GM12878 (cell line): ENCODE measurements at regions not wholly inside any gene's neighbourhood (a gene's known extent, or its start where the extent isn't known, plus 50 kb on each side); places are given as distances from the start of the nearest gene placed in this dataset.

Experiments
- ATAC-seq: fragments of 200-7000 bp; cut with Tn5 transposase; 3 replicates; pipeline ENCODE4 v1.9.1; 2020; ENCODE audit warnings: mild to moderate bottlenecking, moderate library complexity
- BruUV-seq: library from RNA; stranded (reverse); fragments of 400-500 nt; replicated peaks from 2 replicates; lab custom pipeline; 2021; lab: Mats Ljungman, UMichigan
- CTCF ChIA-PET: fragments of 300-600 bp; sonication (Branson Sonifier 250); formaldehyde crosslinking; extraction: SDS; loops from one replicate; lab custom pipeline; 2021; ENCODE audit warnings: inconsistent platforms; lab: Yijun Ruan, JAX
- POLR2A ChIA-PET: fragments of 350-600 bp; formaldehyde crosslinking; extraction: SDS; loops from one replicate; lab custom pipeline; 2021; ENCODE audit warnings: inconsistent platforms; lab: Charles Lee
- RAD21 ChIA-PET: fragments of 300-600 bp; sonication (Branson Sonifier 250); formaldehyde crosslinking; loops from one replicate; lab custom pipeline; 2023; ENCODE audit warnings: antibody characterized with exemption; ENCODE audit not compliant: unreplicated experiment; lab: Charles Lee
- SMC1A ChIA-PET: fragments of 300-600 bp; sonication (Branson Sonifier 250); formaldehyde crosslinking; loops from one replicate; lab custom pipeline; 2023; ENCODE audit not compliant: unreplicated experiment, uncharacterized antibody; lab: Charles Lee
- DNase-seq: peaks from one replicate; pipeline ENCODE4 v3.0.0-alpha.2; 2011; ENCODE audit warnings: low read depth, low spot score
- FAIRE-seq: peaks from 3 replicates; lab custom pipeline; 2011; peaks lifted over from hg19 to GRCh38; lab: Jason Lieb, UNC
- H2AFZ ChIP-seq: 2 replicates; pipeline ENCODE4 v1.6.0; 2011; ENCODE audit warnings: low read depth, low read length, control low read depth; ENCODE audit not compliant: control insufficient read depth
- H3K27ac ChIP-seq: 2 replicates; pipeline ENCODE4 v1.5.1; 2011; ENCODE audit warnings: control low read depth; ENCODE audit not compliant: control insufficient read depth, insufficient read depth
- H3K27me3 ChIP-seq, 2 experiments: replicated peaks in 1 of 2; 2 replicates each; pipeline versions ENCODE4 v1.6.0 to v1.6.1; 2011; ENCODE audit warnings: low read length in 1 of 2; ENCODE audit not compliant: control insufficient read depth in 2 of 2, insufficient read depth in 2 of 2
- H3K36me3 ChIP-seq, 2 experiments: 2 replicates each; pipeline ENCODE4 v1.5.1; 2011; ENCODE audit warnings: low read length in 1 of 2; ENCODE audit not compliant: control insufficient read depth in 2 of 2, insufficient read depth in 2 of 2
- H3K4me1 ChIP-seq: 2 replicates; pipeline ENCODE4 v1.6.1; 2011; ENCODE audit warnings: mild to moderate bottlenecking, low read length, moderate library complexity, mixed read lengths; ENCODE audit not compliant: control insufficient read depth, insufficient read depth
- H3K4me2 ChIP-seq: 2 replicates; pipeline ENCODE4 v1.6.0; 2011; ENCODE audit warnings: control low read depth; ENCODE audit not compliant: control insufficient read depth, insufficient read depth
- H3K4me3 ChIP-seq: fragments of 200-600 bp; sonication (generic); 2 replicates; pipeline ENCODE4 v1.5.1; 2016
- H3K79me2 ChIP-seq: 2 replicates; pipeline ENCODE4 v1.6.0; 2011; ENCODE audit warnings: low read length; ENCODE audit not compliant: control insufficient read depth, insufficient read depth
- H3K9ac ChIP-seq: 2 replicates; pipeline ENCODE4 v1.8.0; 2011; ENCODE audit warnings: low read length, control low read depth, mixed read lengths; ENCODE audit not compliant: control insufficient read depth, insufficient read depth
- H3K9me3 ChIP-seq: replicated peaks from 3 replicates; pipeline ENCODE4 v1.5.1; 2011; ENCODE audit warnings: mild to moderate bottlenecking, low read length; ENCODE audit not compliant: control insufficient read depth, insufficient read depth
- H4K20me1 ChIP-seq: 2 replicates; pipeline ENCODE4 v1.6.0; 2011; ENCODE audit not compliant: control insufficient read depth, insufficient read depth
- CBX3 ChIP-seq: fragments of 200-600 bp; sonication (generic); IDR thresholded peaks from 2 replicates; pipeline ENCODE4 v1.6.1; 2016; ENCODE audit warnings: low read depth, borderline replicate concordance
- CREM ChIP-seq: IDR thresholded peaks from 2 replicates; pipeline ENCODE4 v1.6.1; 2014; ENCODE audit warnings: antibody characterized with exemption, low read depth
- CTCF ChIP-seq, 3 experiments: IDR thresholded peaks in 2 of 3; conservative IDR thresholded peaks in 1 of 3; 2 replicates each; pipeline ENCODE4 v1.5.1; 2011; ENCODE audit warnings: low read depth in 3 of 3, low read length in 3 of 3, mild to moderate bottlenecking in 3 of 3, control low read depth in 2 of 3, moderate library complexity in 2 of 3, inconsistent platforms in 1 of 3, mixed read lengths in 1 of 3; ENCODE audit not compliant: control insufficient read depth in 2 of 3, insufficient read depth in 1 of 3; ENCODE audit errors: extremely low read depth in 1 of 3
- EED ChIP-seq: sonication (generic); IDR thresholded peaks from 2 replicates; pipeline ENCODE4 v1.6.1; 2016; ENCODE audit warnings: antibody characterized with exemption, low read depth
- EP300 ChIP-seq, 2 experiments: fragments of 150-350 bp in 1 of 2; IDR thresholded peaks; 2 replicates each; pipeline ENCODE4 v1.6.1; 2011 to 2012; ENCODE audit warnings: low read depth in 2 of 2, low read length in 2 of 2, borderline replicate concordance in 1 of 2, improper control_type of control experiment in 1 of 2, inconsistent platforms in 1 of 2; ENCODE audit not compliant: control insufficient read depth in 1 of 2
- IRF3 ChIP-seq: fragments of 450-650 bp; IDR thresholded peaks from 2 replicates; pipeline ENCODE4 v1.6.1; 2014; ENCODE audit warnings: mild to moderate bottlenecking
- JUND ChIP-seq: IDR thresholded peaks from 2 replicates; pipeline ENCODE4 v1.6.1; 2012; ENCODE audit warnings: low read depth, mild to moderate bottlenecking, low read length, improper control_type of control experiment, moderate library complexity
- MEF2B ChIP-seq: fragments of 450-650 bp; IDR thresholded peaks from 2 replicates; pipeline ENCODE4 v1.6.1; 2018; ENCODE audit warnings: mild to moderate bottlenecking, moderate library complexity; ENCODE audit not compliant: partially characterized antibody, poor library complexity, severe bottlenecking
- MYB ChIP-seq: fragments of 150-350 bp; IDR thresholded peaks from 2 replicates; pipeline ENCODE4 v1.6.1; 2014; ENCODE audit warnings: mild to moderate bottlenecking, low read depth, low read length, borderline replicate concordance
- PAX8 ChIP-seq: fragments of 450-650 bp; IDR thresholded peaks from 2 replicates; pipeline ENCODE4 v1.6.1; 2017; ENCODE audit warnings: mild to moderate bottlenecking, moderate library complexity
- PKNOX1 ChIP-seq: fragments of 450-650 bp; IDR thresholded peaks from 2 replicates; pipeline ENCODE4 v1.6.1; 2016; ENCODE audit warnings: mild to moderate bottlenecking
- RAD51 ChIP-seq: fragments of 450-650 bp; IDR thresholded peaks from 2 replicates; pipeline ENCODE4 v1.6.1; 2016; ENCODE audit warnings: moderate library complexity, mild to moderate bottlenecking, inconsistent platforms
- SMAD5 ChIP-seq: IDR thresholded peaks from 2 replicates; pipeline ENCODE4 v1.6.1; 2016; ENCODE audit warnings: antibody characterized with exemption, low read depth
- USF1 ChIP-seq: IDR thresholded peaks from 2 replicates; pipeline ENCODE4 v1.6.1; 2011; ENCODE audit warnings: borderline replicate concordance, low read depth, mild to moderate bottlenecking, moderate library complexity, mixed read lengths, low read length; ENCODE audit not compliant: insufficient read depth; ENCODE audit errors: extremely low read length
- ZBED1 ChIP-seq: IDR thresholded peaks from 2 replicates; pipeline ENCODE4 v1.6.1; 2016; ENCODE audit warnings: borderline replicate concordance
- ZNF207 ChIP-seq: fragments of 450-650 bp; IDR thresholded peaks from 2 replicates; pipeline ENCODE4 v1.6.1; 2014; ENCODE audit warnings: antibody characterized with exemption, mild to moderate bottlenecking, borderline replicate concordance
- ZNF384 ChIP-seq: IDR thresholded peaks from 2 replicates; pipeline ENCODE4 v1.6.1; 2012; ENCODE audit warnings: low read depth, mild to moderate bottlenecking, low read length, improper control_type of control experiment, borderline replicate concordance
- WGBS: methylation state at CpG from one replicate; pipeline ENCODE4 v1.1.6; 2016; ENCODE audit warnings: low lambda C conversion rate; ENCODE audit not compliant: insufficient replicate concordance, insufficient coverage; ENCODE audit errors: missing lambda C conversion rate; 5-methylcytosine and 5-hydroxymethylcytosine counted together
- in situ Hi-C: fragments of 300-500 bp; cut with MboI; formaldehyde crosslinking; loops from 9 replicates; pipeline ENCODE4 v1.14.3; 2018; ENCODE audit warnings: mixed read lengths
- intact Hi-C: fragments of 100-400 bp; cut with micrococcal nuclease; formaldehyde crosslinking; loops from one replicate; pipeline ENCODE4 v1.14.2; 2022; ENCODE audit not compliant: unreplicated experiment

- Histone ChIP-seq H3K4me3 (no peak overlapping the region), H3K36me3 (no peaks in the 10 kb centered on the region), H3K27me3 (peaks cover 0 to 3% of the 10 kb centered on the region in 2 experiments; a peak in 2 of 4 replicates), H3K9ac (no peak overlapping the region), H3K9me3 (no peaks in the 10 kb centered on the region), H4K20me1 (no peaks in the 10 kb centered on the region), H3K4me1 (no peaks in the 10 kb centered on the region), H3K27ac (no peak overlapping the region), H2AFZ (no peak overlapping the region), H3K4me2 (no peak overlapping the region), H3K79me2 (no peaks in the 10 kb centered on the region)
- RAD21 ChIA-PET: no interaction called here
- SMC1A ChIA-PET: no interaction called here
- intact Hi-C loops (no loop called here), in situ Hi-C loops (no loop called here)
- POLR2A ChIA-PET: no interaction called here
- DNase-seq: no peak
- CTCF ChIA-PET: interaction anchor here (1.0 to 1.1 kb wide), 2 partner anchors 9 to 70 kb away, joined by 3 read pairs; no protein-coding TSS in a partner anchor
- FAIRE-seq: no peak
- WGBS: 0% methylated on average over 1 of the region's 1 CpG
- ATAC-seq: no peak
- BruUV-seq: no TSS peak
- TF ChIP-seq RAD51: no peak
- TF ChIP-seq IRF3: no peak
- TF ChIP-seq SMAD5: no peak
- TF ChIP-seq MYB: no peak
- TF ChIP-seq CBX3: no peak
- no peak for TF ChIP-seq MEF2B
- TF ChIP-seq EP300 (IDR thresholded peaks at IDR 0.05; ENCODE audit: borderline replicate concordance in 1 of 2, control insufficient read depth in 1 of 2, low read depth in 2 of 2, low read length in 2 of 2): no peak
- no peak for TF ChIP-seq JUND
- no peak for TF ChIP-seq PAX8
- TF ChIP-seq ZNF207: no peak
- TF ChIP-seq ZNF384: no peak
- no peak for TF ChIP-seq EED
- no peak for TF ChIP-seq ZBED1
- no peak for TF ChIP-seq CREM
- TF ChIP-seq USF1: no peak
- TF ChIP-seq CTCF (IDR thresholded peaks at IDR 0.05 in 2 of 3, conservative IDR thresholded peaks at IDR 0.05 in 1 of 3; ENCODE audit: control insufficient read depth in 2 of 3, extremely low read depth in 1 of 3, insufficient read depth in 1 of 3, low read depth in 3 of 3, low read length in 3 of 3): no peak
- no peak for TF ChIP-seq PKNOX1
Measured at GRCh38 chr1:147822292-147822691, 61.9 kb upstream of the GJA5 start.
